WTC11 (cell line): ENCODE measurements at regions not wholly inside any gene's neighbourhood (a gene's known extent, or its start where the extent isn't known, plus 50 kb on each side); places are given as distances from the start of the nearest gene placed in this dataset.

Experiments
- ATAC-seq: fragments of 200-7000 bp; cut with Tn5 transposase; 2 replicates; pipeline ENCODE4 v1.10.0; 2021; ENCODE audit warnings: mild to moderate bottlenecking, moderate library complexity
- CTCF ChIA-PET: fragments of 300-600 bp; sonication (Branson Sonifier 250); formaldehyde crosslinking; loops from one replicate; lab custom pipeline; 2021; ENCODE audit warnings: antibody characterized with exemption; lab: Charles Lee
- POLR2A ChIA-PET: fragments of 350-600 bp; sonication (Branson Sonifier 250); formaldehyde crosslinking; loops from one replicate; lab custom pipeline; 2021; ENCODE audit warnings: antibody characterized with exemption; lab: Charles Lee
- DNase-seq: peaks from one replicate; pipeline ENCODE4 v3.0.0; 2021; ENCODE audit warnings: low spot score
- H3K27ac Mint-ChIP-seq: 2 replicates; pipeline ENCODE4 v1.8.0; 2021; ENCODE audit warnings: mixed read lengths
- H3K27me3 Mint-ChIP-seq: 2 replicates; pipeline ENCODE4 v1.8.0; 2021; ENCODE audit warnings: low read depth, mild to moderate bottlenecking, moderate library complexity, mixed read lengths
- H3K36me3 Mint-ChIP-seq: 2 replicates; pipeline ENCODE4 v1.8.0; 2021; ENCODE audit warnings: mixed read lengths
- H3K4me1 Mint-ChIP-seq: 2 replicates; pipeline ENCODE4 v1.8.0; 2022; ENCODE audit warnings: mixed read lengths
- H3K4me3 Mint-ChIP-seq: 2 replicates; pipeline ENCODE4 v1.8.0; 2021; ENCODE audit warnings: mild to moderate bottlenecking, moderate library complexity, mixed read lengths
- H3K9me3 Mint-ChIP-seq: 2 replicates; pipeline ENCODE4 v1.8.0; 2021; ENCODE audit warnings: mixed read lengths
- CBFB ChIP-seq: sonication (generic); formaldehyde crosslinking; IDR thresholded peaks from 2 replicates; pipeline ENCODE4 v1.8.1; 2022; ENCODE audit warnings: mild to moderate bottlenecking, low read depth, missing genetic modification reagents
- CREM ChIP-seq: sonication (generic); formaldehyde crosslinking; IDR thresholded peaks from 2 replicates; pipeline ENCODE4 v1.8.1; 2022; ENCODE audit warnings: mild to moderate bottlenecking, missing genetic modification reagents, moderate library complexity
- FOXK1 ChIP-seq: sonication (generic); formaldehyde crosslinking; IDR thresholded peaks from 2 replicates; pipeline ENCODE4 v1.8.0; 2022; ENCODE audit warnings: mild to moderate bottlenecking, moderate library complexity, missing genetic modification reagents
- FOXP1 ChIP-seq: sonication (generic); formaldehyde crosslinking; IDR thresholded peaks from 2 replicates; pipeline ENCODE4 v1.8.0; 2022; ENCODE audit warnings: missing genetic modification reagents, mild to moderate bottlenecking, moderate library complexity, borderline replicate concordance
- GABPB1 ChIP-seq: sonication (generic); formaldehyde crosslinking; IDR thresholded peaks from 2 replicates; pipeline ENCODE4 v1.8.1; 2023; ENCODE audit warnings: mild to moderate bottlenecking, missing genetic modification reagents
- HMGA2 ChIP-seq: fragments of 250-450 bp; sonication (Bioruptor Pico); IDR thresholded peaks from 2 replicates; pipeline ENCODE4 v1.4.0; 2021; ENCODE audit warnings: mild to moderate bottlenecking, moderate library complexity
- HMGXB4 ChIP-seq: sonication (generic); formaldehyde crosslinking; IDR thresholded peaks from 2 replicates; pipeline ENCODE4 v1.8.1; 2023; ENCODE audit warnings: mild to moderate bottlenecking, moderate library complexity, missing genetic modification reagents
- KAT7 ChIP-seq: sonication (generic); formaldehyde crosslinking; IDR thresholded peaks from 2 replicates; pipeline ENCODE4 v1.8.1; 2023; ENCODE audit warnings: missing genetic modification reagents, mild to moderate bottlenecking, borderline replicate concordance
- MLX ChIP-seq: sonication (generic); formaldehyde crosslinking; IDR thresholded peaks from 2 replicates; pipeline ENCODE4 v1.8.1; 2023; ENCODE audit warnings: mild to moderate bottlenecking, missing genetic modification reagents, moderate library complexity
- MYBL2 ChIP-seq: sonication (generic); formaldehyde crosslinking; IDR thresholded peaks from 2 replicates; pipeline ENCODE4 v1.8.1; 2023; ENCODE audit warnings: mild to moderate bottlenecking, moderate library complexity, missing genetic modification reagents
- NR1H2 ChIP-seq: sonication (generic); formaldehyde crosslinking; IDR thresholded peaks from 2 replicates; pipeline ENCODE4 v1.9.0; 2021; ENCODE audit warnings: mild to moderate bottlenecking, moderate library complexity, missing genetic modification reagents
- NR2C2 ChIP-seq: sonication (generic); formaldehyde crosslinking; IDR thresholded peaks from 2 replicates; pipeline ENCODE4 v1.8.0; 2022; ENCODE audit warnings: mild to moderate bottlenecking, missing genetic modification reagents
- PRRX2 ChIP-seq: fragments of 250-450 bp; sonication (Bioruptor Pico); IDR thresholded peaks from 2 replicates; pipeline ENCODE4 v1.8.0; 2021; ENCODE audit warnings: mild to moderate bottlenecking
- SOX15 ChIP-seq: fragments of 250-450 bp; sonication (Bioruptor Pico); IDR thresholded peaks from 2 replicates; pipeline ENCODE4 v1.9.0; 2021; ENCODE audit warnings: mild to moderate bottlenecking
- TCF7 ChIP-seq: sonication (generic); formaldehyde crosslinking; IDR thresholded peaks from 2 replicates; pipeline ENCODE4 v1.8.0; 2022; ENCODE audit warnings: mild to moderate bottlenecking, low read depth, missing genetic modification reagents, moderate library complexity
- TP53 ChIP-seq: sonication (generic); formaldehyde crosslinking; IDR thresholded peaks from 2 replicates; pipeline ENCODE4 v1.8.1; 2023; ENCODE audit warnings: mild to moderate bottlenecking, missing genetic modification reagents
- USF1 ChIP-seq: sonication (generic); formaldehyde crosslinking; IDR thresholded peaks from 2 replicates; pipeline ENCODE4 v1.8.0; 2022; ENCODE audit warnings: mild to moderate bottlenecking, missing genetic modification reagents
- ZNF317 ChIP-seq: sonication (generic); formaldehyde crosslinking; IDR thresholded peaks from 2 replicates; pipeline ENCODE4 v1.8.1; 2023; ENCODE audit warnings: low read depth, mild to moderate bottlenecking, moderate library complexity, missing genetic modification reagents, borderline replicate concordance
- ZNF423 ChIP-seq: fragments of 250-450 bp; sonication (Bioruptor Pico); IDR thresholded peaks from 2 replicates; pipeline ENCODE4 v2.1.2; 2022; ENCODE audit warnings: mild to moderate bottlenecking, moderate library complexity
- ZNF532 ChIP-seq: fragments of 250-450 bp; sonication (Bioruptor Pico); IDR thresholded peaks from 2 replicates; pipeline ENCODE4 v1.9.0; 2021; ENCODE audit warnings: mild to moderate bottlenecking, borderline replicate concordance
- TF ChIP-seq, protein P1 (sequence below): sonication (generic); formaldehyde crosslinking; IDR thresholded peaks from 2 replicates; pipeline ENCODE4 v1.8.0; 2023; ENCODE audit warnings: missing genetic modification reagents
- TF ChIP-seq, protein P2 (sequence below): sonication (generic); formaldehyde crosslinking; conservative IDR thresholded peaks from 2 replicates; pipeline ENCODE4 v1.8.1; 2022; ENCODE audit warnings: mild to moderate bottlenecking, missing genetic modification reagents
- TF ChIP-seq, protein P3 (sequence below): sonication (generic); formaldehyde crosslinking; IDR thresholded peaks from 2 replicates; pipeline ENCODE4 v1.8.1; 2022; ENCODE audit warnings: low read depth, mild to moderate bottlenecking, moderate library complexity, missing genetic modification reagents, borderline replicate concordance

- no peaks in the 10 kb centered on the region for H3K4me1 Mint-ChIP-seq
- POLR2A ChIA-PET: no interaction called here
- H3K9me3 Mint-ChIP-seq: peaks cover 53% of the 10 kb centered on the region
- DNase-seq (no peak), ATAC-seq (no peak)
- no peak for TF ChIP-seq FOXK1 (CRISPR knock-in tag)
- H3K27me3 Mint-ChIP-seq: peaks cover 8% of the 10 kb centered on the region
- peaks cover 31% of the 10 kb centered on the region for H3K36me3 Mint-ChIP-seq
- H3K27ac Mint-ChIP-seq: no peak overlapping the region
- no peak overlapping the region for H3K4me3 Mint-ChIP-seq
- CTCF ChIA-PET: no interaction called here
Measured at GRCh38 chr7:155988416-155988815, 176.2 kb upstream of the SHH start.

DNA sequence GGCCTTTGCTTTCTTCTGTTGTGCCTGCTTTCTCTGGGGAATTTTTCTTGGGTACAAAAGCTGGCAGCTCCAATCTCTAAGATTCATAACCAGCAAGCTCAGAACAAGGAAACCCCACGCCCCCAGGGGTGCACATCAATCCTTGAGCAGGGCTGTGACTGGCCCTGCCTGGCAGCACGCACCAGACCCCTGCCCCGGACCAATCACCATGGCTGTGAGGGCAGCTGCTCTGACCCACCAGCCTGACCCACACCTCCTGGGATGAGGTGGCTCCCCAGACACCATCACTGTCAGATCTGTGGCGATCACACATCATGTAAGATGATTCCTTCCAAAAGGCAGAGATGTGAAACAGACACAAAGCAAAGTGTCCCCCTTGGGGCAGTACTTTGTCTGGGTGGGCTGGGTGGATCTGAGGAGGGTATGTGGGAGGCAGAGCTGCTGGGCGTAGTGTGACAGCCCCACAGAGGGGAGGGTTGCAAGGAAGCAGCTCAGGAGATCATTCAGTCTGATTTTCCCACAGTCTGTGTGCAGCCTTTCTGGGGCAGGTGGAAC lies 175.5 kb upstream of the SHH start:
- Mint-ChIP-seq H3K4me1 (no peaks in the 10 kb centered on the region), H3K27ac (no peak overlapping the region), H3K27me3 (peaks cover 8% of the 10 kb centered on the region), H3K36me3 (peaks cover 26% of the 10 kb centered on the region), H3K4me3 (no peak overlapping the region), H3K9me3 (peaks cover 48% of the 10 kb centered on the region)
- TF ChIP-seq USF1 (no peak), NR2C2 (CRISPR knock-in tag) (no peak), MYBL2 (CRISPR knock-in tag) (no peak), PRRX2 (CRISPR knock-in tag) (no peak), GABPB1 (CRISPR knock-in tag) (no peak), HMGA2 (no peak), CREM (CRISPR knock-in tag) (no peak), KAT7 (CRISPR knock-in tag) (no peak)
- TF ChIP-seq, protein P1, sequence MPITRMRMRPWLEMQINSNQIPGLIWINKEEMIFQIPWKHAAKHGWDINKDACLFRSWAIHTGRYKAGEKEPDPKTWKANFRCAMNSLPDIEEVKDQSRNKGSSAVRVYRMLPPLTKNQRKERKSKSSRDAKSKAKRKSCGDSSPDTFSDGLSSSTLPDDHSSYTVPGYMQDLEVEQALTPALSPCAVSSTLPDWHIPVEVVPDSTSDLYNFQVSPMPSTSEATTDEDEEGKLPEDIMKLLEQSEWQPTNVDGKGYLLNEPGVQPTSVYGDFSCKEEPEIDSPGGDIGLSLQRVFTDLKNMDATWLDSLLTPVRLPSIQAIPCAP (CRISPR knock-in tag): no peak
- ChIA-PET POLR2A (no interaction called here), CTCF (interaction anchor here (0.6 kb wide), 1 partner anchor 200 kb away, joined by 5 read pairs; no protein-coding TSS in a partner anchor)
- ATAC-seq (no peak), DNase-seq (no peak)

DNA sequence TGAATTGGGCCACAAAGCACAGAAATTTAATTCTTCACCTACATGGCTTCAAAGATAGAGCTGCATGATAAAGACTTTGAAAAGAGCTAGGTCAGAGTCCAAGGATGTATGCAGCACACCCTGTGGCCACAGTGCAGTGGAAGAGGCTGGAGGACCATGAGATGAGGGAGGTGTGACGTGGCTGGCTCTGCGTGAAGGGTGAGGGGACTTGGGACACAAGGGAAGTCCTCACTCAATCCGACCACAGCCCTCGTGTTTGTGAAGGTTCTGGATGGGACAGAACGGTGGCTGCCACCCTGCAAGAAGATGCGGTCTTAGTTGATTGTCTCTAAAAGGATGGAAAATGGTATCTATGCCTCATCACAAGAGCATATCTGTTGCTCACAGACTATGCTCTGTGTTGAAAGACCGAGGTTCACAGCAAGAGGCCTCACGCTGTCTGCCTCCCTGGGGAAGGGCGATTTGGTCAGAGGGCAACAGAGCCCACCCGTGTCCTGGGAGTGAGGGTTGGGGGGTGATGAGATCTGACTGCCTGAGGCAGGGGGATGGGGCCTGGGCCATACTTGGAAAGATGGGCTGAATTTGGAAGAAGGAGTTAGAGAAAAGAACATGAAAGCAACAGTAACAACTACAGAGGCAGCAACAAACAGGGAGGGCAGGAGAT lies 174.4 kb upstream of the SHH start:
- no peak overlapping the region for H3K4me3 Mint-ChIP-seq
- no peak overlapping the region for H3K27ac Mint-ChIP-seq
- POLR2A ChIA-PET: no interaction called here
- ATAC-seq (no peak), DNase-seq (no peak)
- H3K27me3 Mint-ChIP-seq: peaks cover 8% of the 10 kb centered on the region
- CTCF ChIA-PET: no interaction called here
- no peaks in the 10 kb centered on the region for H3K4me1 Mint-ChIP-seq
- H3K9me3 Mint-ChIP-seq: peaks cover 56% of the 10 kb centered on the region
- H3K36me3 Mint-ChIP-seq: peaks cover 26% of the 10 kb centered on the region
- TF ChIP-seq SOX15 (CRISPR knock-in tag) (no peak), ZNF532 (CRISPR knock-in tag) (no peak), MLX (no peak), CBFB (no peak), ZNF317 (CRISPR knock-in tag) (no peak), NR1H2 (CRISPR knock-in tag) (no peak), ZNF423 (CRISPR knock-in tag) (no peak), TCF7 (no peak), HMGXB4 (CRISPR knock-in tag) (no peak), FOXP1 (CRISPR knock-in tag) (no peak), TP53 (CRISPR knock-in tag) (no peak), NR2C2 (CRISPR knock-in tag) (no peak)
- TF ChIP-seq, protein P2, sequence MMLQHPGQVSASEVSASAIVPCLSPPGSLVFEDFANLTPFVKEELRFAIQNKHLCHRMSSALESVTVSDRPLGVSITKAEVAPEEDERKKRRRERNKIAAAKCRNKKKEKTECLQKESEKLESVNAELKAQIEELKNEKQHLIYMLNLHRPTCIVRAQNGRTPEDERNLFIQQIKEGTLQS (CRISPR knock-in tag): no peak
- TF ChIP-seq, protein P3, sequence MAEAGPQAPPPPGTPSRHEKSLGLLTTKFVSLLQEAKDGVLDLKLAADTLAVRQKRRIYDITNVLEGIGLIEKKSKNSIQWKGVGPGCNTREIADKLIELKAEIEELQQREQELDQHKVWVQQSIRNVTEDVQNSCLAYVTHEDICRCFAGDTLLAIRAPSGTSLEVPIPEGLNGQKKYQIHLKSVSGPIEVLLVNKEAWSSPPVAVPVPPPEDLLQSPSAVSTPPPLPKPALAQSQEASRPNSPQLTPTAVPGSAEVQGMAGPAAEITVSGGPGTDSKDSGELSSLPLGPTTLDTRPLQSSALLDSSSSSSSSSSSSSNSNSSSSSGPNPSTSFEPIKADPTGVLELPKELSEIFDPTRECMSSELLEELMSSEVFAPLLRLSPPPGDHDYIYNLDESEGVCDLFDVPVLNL (CRISPR knock-in tag): no peak
